IPS-15b (cell line): ENCODE measurements at regions not wholly inside any gene's neighbourhood (a gene's known extent, or its start where the extent isn't known, plus 50 kb on each side); places are given as distances from the start of the nearest gene placed in this dataset.
"Not testable (repeated sequence)": the region's sequence is repeated elsewhere in the genome, so short reads cannot be mapped to it uniquely, and the experiment has no call there.

Source experiments
- H3K27me3 ChIP-seq: one replicate; pipeline ENCODE4 v1.6.1; 2013; ENCODE audit warnings: low read length; ENCODE audit not compliant: control insufficient read depth, insufficient read depth
- H3K36me3 ChIP-seq: one replicate; pipeline ENCODE4 v1.6.1; 2013; ENCODE audit warnings: low read length; ENCODE audit not compliant: control insufficient read depth, insufficient read depth
- H3K4me1 ChIP-seq: one replicate; pipeline ENCODE4 v1.6.1; 2013; ENCODE audit warnings: mild to moderate bottlenecking, low read length; ENCODE audit not compliant: control insufficient read depth, insufficient read depth
- H3K4me3 ChIP-seq: one replicate; pipeline ENCODE4 v1.5.1; 2013; ENCODE audit warnings: low read depth, low read length
- H3K9ac ChIP-seq: one replicate; pipeline ENCODE4 v1.6.1; 2013; ENCODE audit warnings: low read depth, mild to moderate bottlenecking, low read length
- H3K9me3 ChIP-seq: one replicate; pipeline ENCODE4 v1.6.1; 2013; ENCODE audit warnings: mild to moderate bottlenecking, low read length; ENCODE audit not compliant: control insufficient read depth, insufficient read depth

GRCh38 chr3:168951368-168951767 is 712.1 kb downstream of the MECOM start:
- Histone ChIP-seq H3K9me3 (no peaks in the 10 kb centered on the region), H3K9ac (no peak overlapping the region)

GRCh38 chr3:168950622-168951021 is 712.9 kb downstream of the MECOM start:
- Histone ChIP-seq H3K9ac (no peak overlapping the region), H3K9me3 (no peaks in the 10 kb centered on the region), H3K4me1 (peaks cover 11% of the 10 kb centered on the region), H3K36me3 (no peaks in the 10 kb centered on the region), H3K27me3 (no peaks in the 10 kb centered on the region), H3K4me3 (no peak overlapping the region)

More at GRCh38 chr3:168951368-168951767, 712.1 kb downstream of the MECOM start:
- peaks cover 11% of the 10 kb centered on the region for H3K4me1 ChIP-seq
- no peaks in the 10 kb centered on the region for H3K27me3 ChIP-seq
- no peak overlapping the region for H3K4me3 ChIP-seq
- H3K36me3 ChIP-seq: no peaks in the 10 kb centered on the region

GRCh38 chr3:168939651-168940238 is 723.8 kb downstream of the MECOM start:
- Histone ChIP-seq H3K36me3 (no peaks in the 10 kb centered on the region), H3K9ac (no peak overlapping the region), H3K9me3 (peaks cover 4% of the 10 kb centered on the region), H3K4me1 (peaks cover 13% of the 10 kb centered on the region), H3K27me3 (no peaks in the 10 kb centered on the region), H3K4me3 (no peak overlapping the region)

- no peaks in the 10 kb centered on the region for H3K4me1 ChIP-seq
- H3K36me3 ChIP-seq: no peaks in the 10 kb centered on the region
- no peak overlapping the region for H3K9ac ChIP-seq
- no peaks in the 10 kb centered on the region for H3K27me3 ChIP-seq
- no peak overlapping the region for H3K4me3 ChIP-seq
- peaks cover 4% of the 10 kb centered on the region for H3K9me3 ChIP-seq
Measured at GRCh38 chr3:168933614-168934013, 729.9 kb downstream of the MECOM start.

GRCh38 chr3:168929997-168930396 is 733.5 kb downstream of the MECOM start:
- not testable (repeated sequence) for H3K4me3 ChIP-seq, H3K9ac ChIP-seq, H3K36me3 ChIP-seq, H3K9me3 ChIP-seq, H3K4me1 ChIP-seq, H3K27me3 ChIP-seq

GRCh38 chr3:168926426-168926825 is 737.1 kb downstream of the MECOM start:
- Histone ChIP-seq H3K4me1 (no peaks in the 10 kb centered on the region), H3K9ac (no peak overlapping the region), H3K9me3 (no peaks in the 10 kb centered on the region), H3K27me3 (no peaks in the 10 kb centered on the region), H3K4me3 (no peak overlapping the region), H3K36me3 (no peaks in the 10 kb centered on the region)

GRCh38 chr3:168925568-168925967 is 737.9 kb downstream of the MECOM start:
- Histone ChIP-seq H3K9ac (no peak overlapping the region), H3K4me3 (no peak overlapping the region), H3K36me3 (no peaks in the 10 kb centered on the region), H3K4me1 (no peaks in the 10 kb centered on the region), H3K27me3 (no peaks in the 10 kb centered on the region), H3K9me3 (no peaks in the 10 kb centered on the region)

- H3K36me3 ChIP-seq: no peaks in the 10 kb centered on the region
- H3K27me3 ChIP-seq: no peaks in the 10 kb centered on the region
- H3K4me1 ChIP-seq: no peaks in the 10 kb centered on the region
- H3K9ac ChIP-seq: no peak overlapping the region
- H3K4me3 ChIP-seq: no peak overlapping the region
- no peaks in the 10 kb centered on the region for H3K9me3 ChIP-seq
Measured at GRCh38 chr3:168914662-168915061, 748.9 kb downstream of the MECOM start.

- Histone ChIP-seq H3K4me3 (no peak overlapping the region), H3K36me3 (no peaks in the 10 kb centered on the region), H3K27me3 (no peaks in the 10 kb centered on the region), H3K4me1 (no peaks in the 10 kb centered on the region), H3K9ac (no peak overlapping the region), H3K9me3 (no peaks in the 10 kb centered on the region)
Measured at GRCh38 chr3:168909260-168909659, 754.3 kb downstream of the MECOM start.

GRCh38 chr3:168895419-168895818 is 768.1 kb downstream of the MECOM start:
- Histone ChIP-seq H3K4me1 (no peaks in the 10 kb centered on the region), H3K9ac (no peak overlapping the region), H3K4me3 (no peak overlapping the region), H3K27me3 (no peaks in the 10 kb centered on the region), H3K36me3 (no peaks in the 10 kb centered on the region), H3K9me3 (peaks cover 6% of the 10 kb centered on the region)

GRCh38 chr3:168894214-168894613 is 769.3 kb downstream of the MECOM start:
- H3K4me1 ChIP-seq: no peaks in the 10 kb centered on the region
- H3K27me3 ChIP-seq: no peaks in the 10 kb centered on the region
- H3K9ac ChIP-seq: no peak overlapping the region
- no peaks in the 10 kb centered on the region for H3K36me3 ChIP-seq
- H3K4me3 ChIP-seq: no peak overlapping the region
- peaks cover 6% of the 10 kb centered on the region for H3K9me3 ChIP-seq

- Histone ChIP-seq H3K9me3 (no peaks in the 10 kb centered on the region), H3K4me1 (no peaks in the 10 kb centered on the region), H3K36me3 (no peaks in the 10 kb centered on the region), H3K4me3 (no peak overlapping the region), H3K9ac (no peak overlapping the region), H3K27me3 (no peaks in the 10 kb centered on the region)
Measured at GRCh38 chr3:168889666-168890065, 773.8 kb downstream of the MECOM start.
